D721Med (cell line): ENCODE measurements at regions not wholly inside any gene's neighbourhood (a gene's known extent, or its start where the extent isn't known, plus 50 kb on each side); places are given as distances from the start of the nearest gene placed in this dataset.

ENCODE experiments used
- DNase-seq: peaks from one replicate; pipeline ENCODE4 v3.0.0; 2011; ENCODE audit warnings: low spot score; ENCODE audit not compliant: insufficient read length
- FAIRE-seq: peaks from 2 replicates; lab custom pipeline; 2011; peaks lifted over from hg19 to GRCh38; lab: Jason Lieb, UNC
- CTCF ChIP-seq: IDR thresholded peaks from 2 replicates; pipeline ENCODE4 v1.5.1; 2012; ENCODE audit warnings: mild to moderate bottlenecking, control low read depth; ENCODE audit not compliant: insufficient read depth; ENCODE audit errors: missing control alignments

- no peak for DNase-seq
- no peak for FAIRE-seq
- TF ChIP-seq CTCF: no peak
Observed at GRCh38 chr3:40655551-40655950, 130.8 kb downstream of the ZNF621 start.

- FAIRE-seq: no peak
- no peak for DNase-seq
- TF ChIP-seq CTCF: no peak
Observed at GRCh38 chr3:40657623-40658022, 132.9 kb downstream of the ZNF621 start.

DNA sequence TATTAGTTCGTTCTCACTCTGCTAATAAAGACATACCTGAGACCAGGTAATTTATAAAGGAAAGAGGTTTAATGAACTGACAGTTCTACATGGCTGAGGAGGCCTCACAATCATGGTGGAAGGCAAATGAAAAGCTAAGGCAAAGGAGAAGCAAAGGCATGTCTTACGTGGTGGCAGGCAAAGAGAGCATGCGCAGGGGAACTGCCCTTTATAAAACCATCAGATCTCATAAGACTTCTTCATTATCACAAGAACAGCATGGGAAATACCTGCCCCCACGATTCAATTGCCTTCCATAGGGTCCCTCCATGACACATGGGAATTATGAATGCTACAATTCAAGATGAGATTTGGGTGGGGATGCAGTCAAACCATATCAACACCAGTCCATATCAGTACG, 133.5 kb downstream of the ZNF621 start:
- no peak for TF ChIP-seq CTCF
- no peak for FAIRE-seq
- DNase-seq: no peak

DNA sequence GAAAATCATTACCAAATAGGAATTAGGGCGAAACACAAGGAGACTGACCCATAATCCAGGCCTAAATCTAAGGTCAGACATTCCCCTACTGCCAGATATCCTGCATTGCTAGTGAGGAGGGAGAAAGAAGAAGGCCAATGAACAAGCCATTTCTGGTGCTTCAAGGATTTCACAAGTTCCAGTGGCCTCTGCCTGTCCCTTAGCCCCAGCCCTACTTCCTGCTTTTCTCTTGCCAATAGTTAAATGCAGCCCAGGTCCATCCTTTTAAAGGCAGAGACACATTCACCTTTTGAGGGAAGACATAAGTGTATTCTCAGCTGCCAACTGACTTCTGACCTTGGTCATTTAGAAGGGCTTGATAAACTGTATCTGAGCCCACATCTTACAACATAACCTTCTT, 135.8 kb downstream of the ZNF621 start:
- FAIRE-seq (no peak), DNase-seq (no peak)
- TF ChIP-seq CTCF: no peak

DNA sequence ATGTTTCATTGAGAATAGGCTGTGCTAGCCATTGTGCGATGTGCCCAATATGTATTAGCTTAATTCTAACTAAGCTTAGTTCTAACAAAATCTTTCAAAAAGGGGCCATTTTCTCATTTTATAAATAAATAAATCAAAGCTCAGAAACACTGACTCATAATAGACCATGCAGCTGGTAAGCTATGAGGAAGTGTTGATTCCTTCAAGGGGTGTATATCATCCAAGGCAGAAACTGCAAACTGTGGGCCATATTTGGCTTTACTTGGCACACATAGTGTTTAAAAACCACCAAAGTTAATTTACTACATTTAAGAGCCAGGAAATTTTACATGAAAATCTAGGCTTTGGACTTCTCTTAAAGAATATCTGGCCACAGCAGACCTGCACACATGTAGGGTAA, 136.5 kb downstream of the ZNF621 start:
- FAIRE-seq (no peak), DNase-seq (no peak)
- no peak for TF ChIP-seq CTCF

- DNase-seq: no peak
- no peak for FAIRE-seq
- no peak for TF ChIP-seq CTCF
Observed at GRCh38 chr3:40663280-40663679, 138.5 kb downstream of the ZNF621 start.

DNA sequence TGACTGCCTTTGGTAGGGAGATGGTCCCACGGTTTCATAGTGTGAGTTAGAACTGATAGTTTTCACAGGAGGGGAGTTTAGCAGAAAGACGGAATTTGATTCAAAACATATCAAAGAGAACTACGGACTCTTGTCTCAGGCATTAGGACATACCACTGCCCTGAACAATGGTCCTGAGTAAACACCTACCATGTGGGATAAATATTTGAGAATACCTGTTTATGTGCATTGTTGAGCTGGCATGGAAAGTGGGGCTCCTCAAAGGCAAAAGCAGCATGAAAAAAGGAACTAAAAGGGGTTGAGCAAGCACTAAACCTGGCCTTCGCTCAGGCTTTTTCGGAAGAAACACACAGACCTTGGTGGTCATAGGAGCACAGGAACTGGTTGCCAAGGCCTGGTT, 144.4 kb downstream of the ZNF621 start:
- DNase-seq (no peak), FAIRE-seq (no peak)
- no peak for TF ChIP-seq CTCF
